Gastroesophageal sphincter (tissue), 4 donors: ENCODE measurements at regions not wholly inside any gene's neighbourhood (a gene's known extent, or its start where the extent isn't known, plus 50 kb on each side); places are given as distances from the start of the nearest gene placed in this dataset.

Experiments
- ATAC-seq: fragments of 150-250 bp; one replicate; pipeline ENCODE4 v1.9.1; 2016; ENCODE audit warnings: mild to moderate bottlenecking, moderate library complexity
- H3K27ac ChIP-seq, 4 donors: fragments of 200-600 bp; sonication (generic) in 3 of 4; 1 replicate in 3 of 4; 2 replicates in 1 of 4; pipeline ENCODE4 v1.5.1; 2016 to 2019
- H3K27me3 ChIP-seq: fragments of 200-600 bp; sonication (generic); one replicate; pipeline ENCODE4 v1.5.1; 2019
- H3K36me3 ChIP-seq, 2 donors: fragments of 200-600 bp; sonication (generic); one replicate each; pipeline ENCODE4 v1.5.1; 2019; ENCODE audit warnings: control low read depth in 1 of 2
- H3K4me1 ChIP-seq, 3 donors: fragments of 200-600 bp; sonication (generic); 1 replicate in 2 of 3; 2 replicates in 1 of 3; pipeline ENCODE4 v1.5.1; 2016 to 2019; ENCODE audit warnings: control low read depth in 2 of 3
- H3K4me3 ChIP-seq, 2 donors: fragments of 200-600 bp; sonication (generic); one replicate each; pipeline ENCODE4 v1.5.1; 2019; ENCODE audit warnings: mild to moderate bottlenecking in 1 of 2, moderate library complexity in 1 of 2
- H3K9me3 ChIP-seq, 3 donors: fragments of 200-600 bp; sonication (generic); one replicate each; pipeline ENCODE4 v1.5.1; 2017 to 2019; ENCODE audit warnings: control low read depth in 2 of 3
- EP300 ChIP-seq: sonication (generic); formaldehyde crosslinking; IDR thresholded peaks from one replicate; pipeline ENCODE4 v1.6.1; 2017; ENCODE audit warnings: antibody characterized with exemption, mild to moderate bottlenecking
- POLR2A ChIP-seq, 2 donors: fragments of 450-650 bp; IDR thresholded peaks; one replicate each; pipeline ENCODE4 v1.6.1; 2017; ENCODE audit warnings: antibody characterized with exemption in 2 of 2, mild to moderate bottlenecking in 2 of 2, moderate library complexity in 1 of 2
- POLR2AphosphoS5 ChIP-seq: sonication (generic); formaldehyde crosslinking; IDR thresholded peaks from one replicate; pipeline ENCODE4 v1.6.1; 2017; ENCODE audit warnings: antibody characterized with exemption
- WGBS, 2 donors: methylation state at CpG; one replicate each; pipeline ENCODE4 v1.1.5; 2018; ENCODE audit warnings: low coverage in 1 of 2; 5-methylcytosine and 5-hydroxymethylcytosine counted together
- TF ChIP-seq, protein P1 (sequence below), 4 experiments: fragments of 200-600 bp in 2 of 4; fragments of 450-650 bp in 2 of 4; sonication (generic) in 1 of 4; IDR thresholded peaks; one replicate each; pipeline ENCODE4 v1.5.1; 2017 to 2019; ENCODE audit warnings: antibody characterized with exemption in 4 of 4, mild to moderate bottlenecking in 2 of 4, moderate library complexity in 2 of 4

DNA sequence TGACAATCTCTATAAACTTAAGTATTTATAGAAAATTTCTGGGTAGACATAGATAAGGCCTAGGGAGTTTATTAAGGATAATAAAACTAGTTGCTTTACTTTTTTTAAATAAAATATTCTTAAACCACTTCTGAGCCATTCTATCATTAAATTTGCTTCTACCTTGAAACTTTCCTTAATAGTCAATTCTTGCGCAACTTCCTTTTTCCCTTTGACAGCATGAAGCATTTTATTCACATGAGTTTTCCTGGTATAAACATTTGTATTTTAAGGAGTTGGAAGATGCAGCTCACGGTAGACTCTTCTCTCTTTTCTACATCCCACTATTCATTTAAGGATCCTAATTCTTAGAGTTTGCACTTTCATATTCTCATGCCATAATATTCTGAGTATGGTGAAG is 75.8 kb upstream of the DPH5 start:
- H3K9me3 ChIP-seq: no peaks in the 10 kb centered on the region
- no peak for ATAC-seq
- H3K4me1 ChIP-seq: no peaks in the 10 kb centered on the region
- TF ChIP-seq POLR2A (IDR thresholded peaks at IDR 0.05) (no peak), EP300 (no peak), POLR2AphosphoS5 (no peak)
- TF ChIP-seq, protein P1, sequence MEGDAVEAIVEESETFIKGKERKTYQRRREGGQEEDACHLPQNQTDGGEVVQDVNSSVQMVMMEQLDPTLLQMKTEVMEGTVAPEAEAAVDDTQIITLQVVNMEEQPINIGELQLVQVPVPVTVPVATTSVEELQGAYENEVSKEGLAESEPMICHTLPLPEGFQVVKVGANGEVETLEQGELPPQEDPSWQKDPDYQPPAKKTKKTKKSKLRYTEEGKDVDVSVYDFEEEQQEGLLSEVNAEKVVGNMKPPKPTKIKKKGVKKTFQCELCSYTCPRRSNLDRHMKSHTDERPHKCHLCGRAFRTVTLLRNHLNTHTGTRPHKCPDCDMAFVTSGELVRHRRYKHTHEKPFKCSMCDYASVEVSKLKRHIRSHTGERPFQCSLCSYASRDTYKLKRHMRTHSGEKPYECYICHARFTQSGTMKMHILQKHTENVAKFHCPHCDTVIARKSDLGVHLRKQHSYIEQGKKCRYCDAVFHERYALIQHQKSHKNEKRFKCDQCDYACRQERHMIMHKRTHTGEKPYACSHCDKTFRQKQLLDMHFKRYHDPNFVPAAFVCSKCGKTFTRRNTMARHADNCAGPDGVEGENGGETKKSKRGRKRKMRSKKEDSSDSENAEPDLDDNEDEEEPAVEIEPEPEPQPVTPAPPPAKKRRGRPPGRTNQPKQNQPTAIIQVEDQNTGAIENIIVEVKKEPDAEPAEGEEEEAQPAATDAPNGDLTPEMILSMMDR (IDR thresholded peaks at IDR 0.05): no peak
- H3K4me3 ChIP-seq: no peak overlapping the region
- H3K36me3 ChIP-seq: no peaks in the 10 kb centered on the region
- WGBS, 2 donors: 50 to 69% methylated on average over 2 of the region's 2 CpGs
- H3K27ac ChIP-seq: no peak overlapping the region
- no peaks in the 10 kb centered on the region for H3K27me3 ChIP-seq

DNA sequence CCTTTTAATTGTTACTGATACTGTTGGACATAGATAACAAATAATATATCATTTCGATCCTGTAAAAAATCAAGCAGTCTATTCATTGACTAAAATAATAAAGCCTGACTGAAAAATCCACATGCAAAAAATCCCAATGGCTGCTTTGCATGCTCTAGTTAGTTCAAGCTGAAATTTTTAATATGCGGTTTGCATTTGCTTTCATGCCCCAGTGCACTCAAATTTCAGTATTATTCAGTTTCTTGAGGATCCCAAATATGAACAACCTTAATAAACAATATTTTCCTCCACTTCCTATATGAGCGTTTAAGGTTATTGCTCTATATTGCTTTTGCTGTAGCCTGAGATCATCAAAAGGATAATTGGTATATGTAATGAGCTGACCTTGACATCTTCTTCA is 75.1 kb upstream of the DPH5 start:
- ATAC-seq: no peak
- Histone ChIP-seq H3K36me3 (no peaks in the 10 kb centered on the region), H3K9me3 (no peaks in the 10 kb centered on the region), H3K4me1 (no peaks in the 10 kb centered on the region), H3K27ac (no peak overlapping the region), H3K4me3 (no peak overlapping the region), H3K27me3 (no peaks in the 10 kb centered on the region)
- 79 to 88% methylated on average over 3 of the region's 3 CpGs for WGBS, 2 donors
- TF ChIP-seq POLR2A (IDR thresholded peaks at IDR 0.05) (no peak), EP300 (no peak), POLR2AphosphoS5 (no peak)
- TF ChIP-seq, protein P1 (IDR thresholded peaks at IDR 0.05): no peak

DNA sequence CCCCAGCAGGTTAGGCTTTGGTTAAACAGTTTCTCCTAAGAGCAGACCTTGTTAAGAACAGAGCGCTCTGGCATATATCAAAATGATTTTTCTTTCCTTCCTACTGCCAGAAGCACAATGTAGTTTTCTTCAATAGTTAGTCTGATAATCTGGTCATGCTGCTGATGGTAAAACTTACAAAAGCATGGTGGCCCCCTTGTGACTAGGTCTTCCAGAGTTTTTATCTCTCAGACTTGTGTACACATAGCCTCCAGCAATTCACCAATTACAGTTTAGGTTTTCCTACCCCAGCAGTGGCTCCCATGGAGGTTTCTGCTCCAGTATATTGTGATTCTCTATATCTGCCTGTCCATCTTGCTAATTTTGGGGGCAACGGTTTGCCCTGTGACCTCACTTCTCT is 73.3 kb upstream of the DPH5 start:
- ATAC-seq: no peak

DNA sequence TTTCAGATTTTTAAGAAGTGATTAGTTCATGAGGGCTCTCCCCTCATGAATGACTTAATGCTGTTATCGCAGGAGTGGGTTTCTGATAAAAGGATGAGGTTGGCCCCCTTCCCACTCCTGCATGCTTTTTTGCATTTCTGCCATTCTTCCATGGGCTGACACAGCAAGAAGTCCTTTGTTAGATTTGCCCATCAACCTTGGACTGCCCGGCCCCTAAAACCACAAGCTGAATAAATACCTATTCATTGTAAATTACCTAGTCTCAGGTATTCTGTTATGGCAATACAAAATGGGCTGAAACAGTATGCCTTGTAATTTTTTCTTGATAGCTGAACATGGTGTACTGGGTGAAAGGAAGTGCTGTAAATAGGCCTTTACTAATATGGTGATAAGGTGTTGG is 72.7 kb upstream of the DPH5 start:
- Histone ChIP-seq H3K4me1 (no peaks in the 10 kb centered on the region), H3K27ac (no peak overlapping the region), H3K36me3 (no peaks in the 10 kb centered on the region), H3K27me3 (no peaks in the 10 kb centered on the region), H3K4me3 (no peak overlapping the region), H3K9me3 (no peaks in the 10 kb centered on the region)
- TF ChIP-seq, protein P1 (IDR thresholded peaks at IDR 0.05): no peak
- TF ChIP-seq POLR2AphosphoS5: no peak
- no peak for TF ChIP-seq POLR2A (IDR thresholded peaks at IDR 0.05)
- no peak for TF ChIP-seq EP300
- WGBS, 2 donors: 89 to 100% methylated on average over 2 of the region's 2 CpGs
- no peak for ATAC-seq

More for the DNA sequence above, 73.3 kb upstream of the DPH5 start:
- H3K4me3 ChIP-seq: no peak overlapping the region
- H3K4me1 ChIP-seq: no peaks in the 10 kb centered on the region
- no peaks in the 10 kb centered on the region for H3K9me3 ChIP-seq
- TF ChIP-seq EP300 (no peak), POLR2AphosphoS5 (no peak), POLR2A (IDR thresholded peaks at IDR 0.05) (no peak)
- TF ChIP-seq, protein P1 (IDR thresholded peaks at IDR 0.05): no peak
- no peaks in the 10 kb centered on the region for H3K27me3 ChIP-seq
- no peak overlapping the region for H3K27ac ChIP-seq
- no peaks in the 10 kb centered on the region for H3K36me3 ChIP-seq
- WGBS, 2 donors: 61 to 94% methylated on average over 2 of the region's 2 CpGs

DNA sequence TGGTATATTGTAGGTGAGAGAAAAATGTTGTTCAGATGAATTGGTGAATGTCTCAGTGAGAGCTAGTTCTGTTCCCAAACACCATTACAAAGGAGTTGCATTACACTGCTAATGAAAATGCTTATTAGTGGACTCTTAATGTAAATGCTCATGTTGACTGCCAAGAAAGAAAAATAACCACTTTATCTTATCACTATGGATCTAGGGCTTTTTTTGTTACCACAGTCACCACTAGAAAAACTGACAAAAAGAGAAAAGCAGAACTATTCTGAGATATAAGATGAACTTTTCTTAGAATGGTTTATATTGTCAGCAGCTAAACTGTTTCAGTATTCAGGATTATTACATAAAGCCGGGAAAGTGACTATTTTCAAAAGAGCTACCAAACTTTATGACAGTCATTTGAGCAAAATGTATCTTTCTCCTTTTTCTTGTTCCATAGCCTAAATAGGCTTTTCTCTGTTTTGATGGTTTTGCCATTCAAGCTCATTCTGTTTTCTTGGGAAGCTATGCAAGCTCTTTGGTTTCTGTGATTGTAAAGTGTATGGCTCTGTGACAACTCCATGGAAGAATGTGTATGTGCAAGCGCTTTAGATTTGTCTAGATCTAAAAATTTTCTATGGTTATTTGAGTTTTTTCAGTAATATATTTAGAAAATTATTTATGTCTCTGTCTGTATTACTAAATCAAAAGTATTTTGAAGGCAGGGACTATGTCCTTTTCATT is 64.2 kb upstream of the DPH5 start:
- H3K27me3 ChIP-seq: no peaks in the 10 kb centered on the region
- TF ChIP-seq POLR2A (IDR thresholded peaks at IDR 0.05): no peak
- no peak for TF ChIP-seq POLR2AphosphoS5
- TF ChIP-seq, protein P1 (IDR thresholded peaks at IDR 0.05): no peak
- 72 to 87% methylated on average over 2 of the region's 2 CpGs for WGBS, 2 donors
- H3K36me3 ChIP-seq: no peaks in the 10 kb centered on the region
- ATAC-seq: no peak
- no peaks in the 10 kb centered on the region for H3K9me3 ChIP-seq
- no peak overlapping the region for H3K27ac ChIP-seq
- no peak overlapping the region for H3K4me3 ChIP-seq
- H3K4me1 ChIP-seq: no peaks in the 10 kb centered on the region
